Effector memory CD8-positive, alpha-beta T cell (primary cell): ENCODE measurements at regions not wholly inside any gene's neighbourhood (a gene's known extent, or its start where the extent isn't known, plus 50 kb on each side); places are given as distances from the start of the nearest gene placed in this dataset.

ENCODE experiments used
- ATAC-seq: fragments of 150-1000 bp; cut with Tn5 transposase; replicated peaks from 2 replicates; pipeline ENCODE4 v1.10.0; 2021; ENCODE audit warnings: mild to moderate bottlenecking, moderate library complexity
- DNase-seq, 3 experiments: peaks; one replicate each; pipeline ENCODE4 v3.0.0; 2021
- H3K27ac Mint-ChIP-seq, 2 donors: one replicate each; pipeline ENCODE4 v1.8.0; 2022; ENCODE audit warnings: mild to moderate bottlenecking in 2 of 2, mixed read lengths in 2 of 2, moderate library complexity in 2 of 2
- H3K27me3 Mint-ChIP-seq, 2 donors: one replicate each; pipeline ENCODE4 v1.8.0; 2022; ENCODE audit warnings: mixed read lengths in 2 of 2
- H3K36me3 Mint-ChIP-seq: one replicate; pipeline ENCODE4 v1.8.0; 2022; ENCODE audit warnings: mild to moderate bottlenecking, moderate library complexity, mixed read lengths; ENCODE audit not compliant: insufficient read depth
- H3K4me1 Mint-ChIP-seq, 2 donors: one replicate each; pipeline ENCODE4 v1.8.0; 2022; ENCODE audit warnings: low read depth in 2 of 2, mixed read lengths in 2 of 2
- H3K4me3 Mint-ChIP-seq, 2 donors: one replicate each; pipeline ENCODE4 v1.8.0; 2022; ENCODE audit warnings: mild to moderate bottlenecking in 2 of 2, mixed read lengths in 2 of 2, moderate library complexity in 2 of 2
- H3K9me3 Mint-ChIP-seq, 2 donors: one replicate each; pipeline ENCODE4 v1.8.0; 2022; ENCODE audit warnings: mixed read lengths in 2 of 2

DNA sequence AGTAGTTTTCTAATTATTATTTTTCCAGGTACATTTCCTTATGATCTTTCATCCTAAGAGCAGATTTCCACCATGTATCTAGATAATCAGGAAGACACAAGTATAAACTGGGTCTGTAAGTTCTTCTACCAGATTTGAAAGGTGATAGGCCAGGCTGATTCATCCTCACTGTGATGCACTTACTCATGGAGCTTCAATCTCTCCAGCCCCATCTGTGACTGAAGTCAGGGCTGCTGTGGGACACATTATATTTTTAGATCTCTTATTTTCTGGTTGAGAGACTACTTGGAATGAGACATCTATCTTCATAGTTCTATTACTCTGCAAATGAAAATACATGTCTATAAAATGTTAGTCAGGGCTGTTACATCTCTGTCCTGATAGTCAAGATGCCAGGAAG is 85.5 kb upstream of the SLC25A13 start:
- Mint-ChIP-seq H3K9me3 (no peaks in the 10 kb centered on the region), H3K4me3 (no peak overlapping the region), H3K4me1 (no peaks in the 10 kb centered on the region), H3K27ac (no peak overlapping the region), H3K27me3 (peaks cover 18 to 43% of the 10 kb centered on the region in 2 donors), H3K36me3 (peaks cover 2% of the 10 kb centered on the region)
- no peak for ATAC-seq
- no peak for DNase-seq

DNA sequence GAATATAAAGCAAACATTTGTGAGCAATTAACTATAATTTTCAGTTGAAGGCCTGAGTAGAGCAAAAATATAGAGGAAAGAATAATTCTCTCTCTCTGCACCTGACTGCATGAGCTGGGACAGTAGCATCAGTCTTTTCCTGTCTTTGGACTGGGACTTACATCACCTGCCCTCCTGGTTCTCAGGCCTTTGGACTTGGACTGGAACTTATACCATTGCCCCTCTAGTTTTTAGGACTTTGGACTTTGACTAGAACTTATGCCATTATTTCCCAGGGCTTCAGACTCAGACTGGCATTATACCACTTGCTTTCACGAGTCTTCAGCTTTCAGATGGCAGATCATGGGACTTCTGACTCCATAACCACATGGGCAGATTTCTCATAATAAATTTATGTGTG is 81.0 kb upstream of the SLC25A13 start:
- ATAC-seq (no peak), DNase-seq (no peak)
- Mint-ChIP-seq H3K9me3 (no peaks in the 10 kb centered on the region), H3K4me1 (no peaks in the 10 kb centered on the region), H3K36me3 (no peaks in the 10 kb centered on the region), H3K27ac (no peak overlapping the region), H3K27me3 (peaks cover 25 to 35% of the 10 kb centered on the region in 2 donors), H3K4me3 (no peak overlapping the region)

DNA sequence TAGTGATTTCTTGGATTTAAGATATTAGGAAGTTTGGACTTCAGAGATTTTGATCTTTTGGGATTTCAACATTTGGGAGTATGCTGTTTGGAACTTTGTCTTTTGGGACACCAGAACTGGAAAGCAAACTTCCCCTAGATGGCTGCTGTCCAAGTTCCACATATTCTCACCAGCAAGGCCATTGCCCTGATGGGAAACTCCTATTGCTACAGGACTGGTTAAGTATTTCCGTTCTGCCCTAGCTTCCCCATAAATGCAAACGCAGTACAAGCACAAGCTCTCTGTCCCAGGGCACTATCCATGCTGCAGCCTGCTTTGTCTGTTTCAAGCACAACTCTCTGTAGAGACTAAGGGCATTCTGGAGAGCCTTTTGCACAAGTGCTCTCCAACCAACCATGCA is 79.3 kb upstream of the SLC25A13 start:
- ATAC-seq, result no peak
- Mint-ChIP-seq H3K4me1 (no peaks in the 10 kb centered on the region), H3K27me3 (peaks cover 20 to 44% of the 10 kb centered on the region in 2 donors), H3K4me3 (no peak overlapping the region), H3K9me3 (no peaks in the 10 kb centered on the region), H3K27ac (no peak overlapping the region), H3K36me3 (no peaks in the 10 kb centered on the region)
- no peak for DNase-seq

DNA sequence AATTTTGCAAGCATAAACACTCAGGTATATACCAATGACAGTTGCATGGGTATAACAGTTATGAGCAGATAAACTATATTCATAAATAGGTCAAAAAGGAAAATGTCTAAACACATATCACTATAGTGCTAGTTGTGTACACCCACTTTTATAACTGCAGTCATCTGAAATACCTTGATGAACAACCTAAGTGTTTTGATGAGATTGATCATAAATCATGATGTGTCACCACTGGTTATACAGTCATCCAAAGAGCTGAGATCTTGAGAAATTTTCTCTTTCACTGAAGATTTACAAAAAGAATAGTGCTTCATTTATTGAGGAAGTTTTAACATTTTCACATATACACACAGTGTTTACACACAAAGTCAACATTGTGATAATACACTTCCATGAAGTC is 78.6 kb upstream of the SLC25A13 start:
- no peaks in the 10 kb centered on the region for H3K4me1 Mint-ChIP-seq
- H3K27me3 Mint-ChIP-seq, result peaks cover 20 to 44% of the 10 kb centered on the region in 2 donors
- no peaks in the 10 kb centered on the region for H3K36me3 Mint-ChIP-seq
- DNase-seq, result no peak
- no peak overlapping the region for H3K4me3 Mint-ChIP-seq
- no peak overlapping the region for H3K27ac Mint-ChIP-seq
- no peaks in the 10 kb centered on the region for H3K9me3 Mint-ChIP-seq
- no peak for ATAC-seq

DNA sequence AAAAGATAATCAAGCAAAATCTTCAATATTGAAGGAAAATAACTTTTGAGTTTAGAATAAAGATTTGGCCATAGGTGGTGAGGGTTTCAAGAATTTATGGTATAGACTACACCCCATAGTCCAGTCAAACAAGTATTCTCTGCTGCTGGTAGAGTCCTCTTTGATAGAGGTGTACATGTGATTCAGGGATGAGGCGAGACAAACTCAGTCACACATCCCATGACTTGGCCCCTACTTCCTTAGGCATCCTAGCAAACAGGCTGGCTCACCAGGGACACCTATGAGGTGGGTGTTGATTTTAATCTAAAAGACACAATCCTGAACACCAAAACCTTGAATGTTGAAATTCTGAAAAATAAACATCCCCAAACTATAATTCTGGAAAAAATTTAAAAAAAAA is 78.1 kb upstream of the SLC25A13 start:
- H3K27ac Mint-ChIP-seq, result no peak overlapping the region
- no peaks in the 10 kb centered on the region for H3K36me3 Mint-ChIP-seq
- H3K4me1 Mint-ChIP-seq, result no peaks in the 10 kb centered on the region
- H3K4me3 Mint-ChIP-seq, result no peak overlapping the region
- ATAC-seq (no peak), DNase-seq (no peak)
- H3K9me3 Mint-ChIP-seq, result no peaks in the 10 kb centered on the region
- peaks cover 23 to 44% of the 10 kb centered on the region in 2 donors for H3K27me3 Mint-ChIP-seq

- Mint-ChIP-seq H3K27ac (no peak overlapping the region), H3K4me3 (no peak overlapping the region), H3K36me3 (no peaks in the 10 kb centered on the region), H3K4me1 (no peaks in the 10 kb centered on the region), H3K9me3 (no peaks in the 10 kb centered on the region), H3K27me3 (peaks cover 25 to 41% of the 10 kb centered on the region in 2 donors)
- DNase-seq, result no peak
- no peak for ATAC-seq
Measured at GRCh38 chr7:96397936-96398598, 76.2 kb upstream of the SLC25A13 start.

GRCh38 chr7:96388620-96389383 is 66.9 kb upstream of the SLC25A13 start:
- no peaks in the 10 kb centered on the region for H3K36me3 Mint-ChIP-seq
- no peak overlapping the region for H3K27ac Mint-ChIP-seq
- DNase-seq, result no peak
- no peak for ATAC-seq
- peaks cover 0 to 20% of the 10 kb centered on the region in 2 donors for H3K27me3 Mint-ChIP-seq
- H3K9me3 Mint-ChIP-seq, result no peaks in the 10 kb centered on the region
- no peaks in the 10 kb centered on the region for H3K4me1 Mint-ChIP-seq
- no peak overlapping the region for H3K4me3 Mint-ChIP-seq

- no peaks in the 10 kb centered on the region for H3K4me1 Mint-ChIP-seq
- H3K9me3 Mint-ChIP-seq, result no peaks in the 10 kb centered on the region
- no peaks in the 10 kb centered on the region for H3K36me3 Mint-ChIP-seq
- no peak overlapping the region for H3K4me3 Mint-ChIP-seq
- DNase-seq (no peak), ATAC-seq (no peak)
- no peak overlapping the region for H3K27ac Mint-ChIP-seq
- peaks cover 0 to 13% of the 10 kb centered on the region in 2 donors for H3K27me3 Mint-ChIP-seq
Measured at GRCh38 chr7:96388166-96388565, 66.3 kb upstream of the SLC25A13 start.

DNA sequence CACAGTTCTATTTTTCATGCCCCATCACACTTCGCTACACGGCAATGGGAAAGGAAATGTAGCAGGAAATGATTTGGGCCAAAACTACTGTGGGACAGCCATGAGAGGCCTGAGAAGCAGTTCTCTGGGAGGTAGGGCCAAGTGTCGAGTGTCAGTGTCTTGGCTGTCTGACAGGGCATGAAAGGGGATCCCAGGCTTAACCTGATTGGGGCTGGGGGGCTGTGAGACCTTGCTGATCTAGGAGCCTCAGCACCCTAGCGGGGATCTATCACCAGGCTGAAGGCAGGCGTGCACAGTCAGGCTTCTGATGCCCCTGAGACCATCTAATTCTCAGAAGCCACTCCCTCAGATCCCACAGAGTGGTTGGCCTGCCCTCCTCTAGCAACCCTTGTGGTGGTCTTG is 58.2 kb upstream of the SLC25A13 start:
- Mint-ChIP-seq H3K4me3 (no peak overlapping the region), H3K36me3 (no peaks in the 10 kb centered on the region), H3K4me1 (no peaks in the 10 kb centered on the region), H3K9me3 (no peaks in the 10 kb centered on the region), H3K27me3 (peaks cover 6 to 14% of the 10 kb centered on the region in 2 donors), H3K27ac (no peak overlapping the region)
- DNase-seq, result no peak
- ATAC-seq, result no peak

DNA sequence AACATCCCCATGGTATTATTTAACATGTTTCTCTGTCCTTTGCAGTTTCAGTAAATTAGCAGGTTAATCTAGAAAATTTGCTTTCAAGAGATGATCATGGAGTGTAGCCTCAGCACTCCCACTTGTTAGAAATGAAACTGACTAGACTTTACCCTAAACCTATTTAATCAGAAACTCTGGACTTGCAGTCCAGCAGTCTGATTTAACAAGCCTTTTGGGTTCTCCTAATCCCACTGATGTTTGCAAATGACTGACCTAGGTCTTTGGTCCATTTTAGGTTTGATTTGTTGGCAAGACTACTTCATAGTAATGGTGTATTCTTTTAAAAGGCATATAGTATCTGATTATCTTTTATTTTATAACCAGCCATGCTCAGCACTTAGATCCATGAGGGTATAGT is 55.5 kb upstream of the SLC25A13 start:
- ATAC-seq (no peak), DNase-seq (no peak)
- Mint-ChIP-seq H3K36me3 (no peaks in the 10 kb centered on the region), H3K27ac (no peak overlapping the region), H3K4me1 (no peaks in the 10 kb centered on the region), H3K9me3 (no peaks in the 10 kb centered on the region), H3K27me3 (peaks cover 15% of the 10 kb centered on the region in 2 donors), H3K4me3 (no peak overlapping the region)
